GM21723 (cell line): ENCODE measurements at regions not wholly inside any gene's neighbourhood (a gene's known extent, or its start where the extent isn't known, plus 50 kb on each side); places are given as distances from the start of the nearest gene placed in this dataset.
"Not testable (repeated sequence)": the region's sequence is repeated elsewhere in the genome, so short reads cannot be mapped to it uniquely, and the experiment has no call there.

Experiments
- ATAC-seq: cut with Tn5 transposase; IDR thresholded peaks from one replicate; pipeline ENCODE4 v1.9.1; 2021; ENCODE audit warnings: mild to moderate bottlenecking, moderate library complexity; ENCODE audit not compliant: unreplicated experiment

- ATAC-seq: no peak
Observed at GRCh38 chr18:56445422-56445821, 193.0 kb downstream of the TXNL1 start.

- no peak for ATAC-seq
Observed at GRCh38 chr18:56444201-56444600, 194.2 kb downstream of the TXNL1 start.

- ATAC-seq: no peak
Observed at GRCh38 chr18:56443166-56443907, 195.1 kb downstream of the TXNL1 start.

GRCh38 chr18:56438480-56438879 is 199.9 kb downstream of the TXNL1 start:
- ATAC-seq: not testable (repeated sequence)

GRCh38 chr18:56436651-56437050 is 201.7 kb downstream of the TXNL1 start:
- no peak for ATAC-seq

GRCh38 chr18:56433919-56434318 is 204.5 kb downstream of the TXNL1 start:
- ATAC-seq: no peak

- ATAC-seq: no peak
Observed at GRCh38 chr18:56431551-56431950, 206.8 kb downstream of the TXNL1 start.

GRCh38 chr18:56423626-56424025 is 214.8 kb downstream of the TXNL1 start:
- no peak for ATAC-seq

GRCh38 chr18:56421647-56422046 is 216.7 kb downstream of the TXNL1 start:
- ATAC-seq: no peak

- not testable (repeated sequence) for ATAC-seq
Observed at GRCh38 chr18:56420868-56421267, 217.5 kb downstream of the TXNL1 start.

GRCh38 chr18:56414357-56414756 is 224.0 kb downstream of the TXNL1 start:
- ATAC-seq: no peak

GRCh38 chr18:56413862-56414261 is 224.5 kb downstream of the TXNL1 start:
- no peak for ATAC-seq

- ATAC-seq: no peak
Observed at GRCh38 chr18:56412951-56413350, 225.4 kb downstream of the TXNL1 start.

- ATAC-seq: no peak
Observed at GRCh38 chr18:56409736-56410135, 228.7 kb downstream of the TXNL1 start.

GRCh38 chr18:56407646-56408180 is 230.7 kb downstream of the TXNL1 start:
- no peak for ATAC-seq

- ATAC-seq: no peak
Observed at GRCh38 chr18:56402872-56403516, 235.4 kb downstream of the TXNL1 start.

- ATAC-seq: no peak
Observed at GRCh38 chr18:56393870-56394269, 244.5 kb downstream of the TXNL1 start.

- ATAC-seq: no peak
Observed at GRCh38 chr18:56391931-56392590, 246.3 kb downstream of the TXNL1 start.

- ATAC-seq: no peak
Observed at GRCh38 chr18:56390626-56391025, 247.8 kb downstream of the TXNL1 start.

GRCh38 chr18:56389190-56389589 is 249.2 kb downstream of the TXNL1 start:
- no peak for ATAC-seq

- ATAC-seq: no peak
Observed at GRCh38 chr18:56388571-56388970, 249.8 kb downstream of the TXNL1 start.

- ATAC-seq: no peak
Observed at GRCh38 chr18:56386856-56387255, 251.5 kb downstream of the TXNL1 start.
